HEK293 (cell line): ENCODE measurements at regions not wholly inside any gene's neighbourhood (a gene's known extent, or its start where the extent isn't known, plus 50 kb on each side); places are given as distances from the start of the nearest gene placed in this dataset.

Experiments
- CTCF ChIA-PET: fragments of 350-600 bp; formaldehyde crosslinking; extraction: SDS; loops from one replicate; lab custom pipeline; 2021; ENCODE audit warnings: antibody characterized with exemption; lab: Yijun Ruan, JAX
- POLR2A ChIA-PET: fragments of 300-600 bp; formaldehyde crosslinking; extraction: SDS; loops from one replicate; lab custom pipeline; 2020; ENCODE audit warnings: antibody characterized with exemption, inconsistent platforms; lab: Yijun Ruan, JAX
- H3K27ac ChIP-seq: fragments of 200-500 bp; sonication (Bioruptor generic); 2 replicates; pipeline ENCODE4 v1.5.1; 2014; ENCODE audit warnings: low read depth, low read length, control low read depth, inconsistent platforms; ENCODE audit errors: extremely low read depth
- H3K36me3 ChIP-seq, 2 experiments: fragments of 200-500 bp in 1 of 2; sonication (Bioruptor generic) in 1 of 2; 1 replicate in 1 of 2; 2 replicates in 1 of 2; pipeline ENCODE4 v1.5.1; 2014 to 2017; ENCODE audit warnings: inconsistent platforms in 2 of 2, low read length in 2 of 2; ENCODE audit not compliant: control insufficient read depth in 2 of 2, insufficient read depth in 1 of 2
- H3K4me1 ChIP-seq: fragments of 200-500 bp; sonication (Bioruptor generic); 2 replicates; pipeline ENCODE4 v1.5.1; 2014; ENCODE audit warnings: mild to moderate bottlenecking, low read length, inconsistent platforms; ENCODE audit not compliant: control insufficient read depth, insufficient read depth
- H3K4me3 ChIP-seq: 2 replicates; pipeline ENCODE4 v1.5.1; 2011; ENCODE audit warnings: low read depth, mild to moderate bottlenecking, control low read depth, low read length, moderate library complexity
- H3K9me3 ChIP-seq: fragments of 200-500 bp; sonication (Bioruptor generic); 2 replicates; pipeline ENCODE4 v1.5.1; 2014; ENCODE audit warnings: low read depth, low read length, inconsistent platforms; ENCODE audit not compliant: control insufficient read depth, insufficient read depth
- FEZF1 ChIP-seq: fragments of 450-650 bp; formaldehyde crosslinking; IDR thresholded peaks from 2 replicates; pipeline ENCODE4 v1.5.1; 2016; ENCODE audit warnings: missing biosample characterization, missing genetic modification characterization
- GFI1B ChIP-seq: fragments of 450-650 bp; formaldehyde crosslinking; IDR thresholded peaks from 2 replicates; pipeline ENCODE4 v1.5.1; 2016; ENCODE audit warnings: missing biosample characterization, missing genetic modification characterization
- MYNN ChIP-seq: fragments of 450-650 bp; formaldehyde crosslinking; IDR thresholded peaks from 2 replicates; pipeline ENCODE4 v1.5.1; 2016; ENCODE audit warnings: missing biosample characterization, missing genetic modification characterization, borderline replicate concordance
- SP3 ChIP-seq: fragments of 450-650 bp; formaldehyde crosslinking; IDR thresholded peaks from 2 replicates; pipeline ENCODE4 v1.5.1; 2016; ENCODE audit warnings: missing biosample characterization, missing genetic modification characterization
- ZNF112 ChIP-seq: fragments of 450-650 bp; formaldehyde crosslinking; IDR thresholded peaks from 2 replicates; pipeline ENCODE4 v1.5.0; 2017; ENCODE audit warnings: missing biosample characterization, missing genetic modification characterization
- ZNF335 ChIP-seq: fragments of 450-650 bp; formaldehyde crosslinking; conservative IDR thresholded peaks from 2 replicates; pipeline ENCODE4 v1.5.1; 2016; ENCODE audit warnings: missing biosample characterization, missing genetic modification characterization
- ZNF350 ChIP-seq: fragments of 450-650 bp; formaldehyde crosslinking; IDR thresholded peaks from 2 replicates; pipeline ENCODE4 v1.5.0; 2017; ENCODE audit warnings: missing biosample characterization, mild to moderate bottlenecking, missing genetic modification characterization
- ZNF426 ChIP-seq: fragments of 450-650 bp; formaldehyde crosslinking; IDR thresholded peaks from 2 replicates; pipeline ENCODE4 v1.5.1; 2017; ENCODE audit warnings: missing biosample characterization, missing genetic modification characterization, mild to moderate bottlenecking, inconsistent platforms, moderate library complexity
- ZNF555 ChIP-seq: fragments of 450-650 bp; formaldehyde crosslinking; conservative IDR thresholded peaks from 2 replicates; pipeline ENCODE4 v1.5.1; 2017; ENCODE audit warnings: missing biosample characterization, mild to moderate bottlenecking, missing genetic modification characterization, inconsistent platforms
- TF ChIP-seq, protein P1 (sequence below): fragments of 450-650 bp; IDR thresholded peaks from 2 replicates; pipeline ENCODE4 v1.5.1; 2018; ENCODE audit warnings: missing biosample characterization, mild to moderate bottlenecking, missing genetic modification characterization
- TF ChIP-seq, protein P2 (sequence below): fragments of 450-650 bp; formaldehyde crosslinking; IDR thresholded peaks from 2 replicates; pipeline ENCODE4 v1.5.1; 2016; ENCODE audit warnings: missing biosample characterization, missing genetic modification characterization
- TF ChIP-seq, protein P3 (sequence below): fragments of 450-650 bp; formaldehyde crosslinking; IDR thresholded peaks from 2 replicates; pipeline ENCODE4 v1.5.1; 2016; ENCODE audit warnings: missing biosample characterization, missing genetic modification characterization
- TF ChIP-seq, protein P4 (sequence below): fragments of 450-650 bp; formaldehyde crosslinking; IDR thresholded peaks from 2 replicates; pipeline ENCODE4 v1.5.1; 2016; ENCODE audit warnings: missing biosample characterization, missing genetic modification characterization

DNA sequence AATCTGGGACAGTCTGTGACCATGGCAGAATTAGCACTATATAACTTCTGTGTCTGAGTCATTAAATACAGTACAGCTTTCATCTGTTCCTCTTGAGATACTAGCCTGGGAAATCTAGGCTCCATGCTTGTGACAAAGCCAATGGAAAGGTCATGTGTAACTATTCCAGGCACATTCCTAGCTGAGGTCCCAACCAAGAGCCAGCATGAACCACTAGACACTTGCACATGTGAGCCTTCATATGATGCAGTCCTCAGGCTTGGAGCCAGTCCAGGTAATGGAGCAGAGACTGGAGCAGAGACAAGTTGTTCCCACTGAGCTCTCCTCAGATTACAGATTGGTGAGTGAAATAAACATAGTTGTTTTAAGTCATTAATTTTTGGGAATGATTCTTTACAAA, 412.4 kb upstream of the ZNF462 start:
- H3K36me3 ChIP-seq = no peaks in the 10 kb centered on the region
- no peak for TF ChIP-seq ZNF112
- TF ChIP-seq ZNF555 = no peak
- POLR2A ChIA-PET = no interaction called here
- H3K27ac ChIP-seq = no peak overlapping the region
- H3K9me3 ChIP-seq = no peaks in the 10 kb centered on the region
- H3K4me1 ChIP-seq = no peaks in the 10 kb centered on the region
- H3K4me3 ChIP-seq = no peak overlapping the region
- CTCF ChIA-PET = interaction anchor here (1.1 kb wide), 1 partner anchor 17 kb away, joined by 3 read pairs; no protein-coding TSS in a partner anchor

DNA sequence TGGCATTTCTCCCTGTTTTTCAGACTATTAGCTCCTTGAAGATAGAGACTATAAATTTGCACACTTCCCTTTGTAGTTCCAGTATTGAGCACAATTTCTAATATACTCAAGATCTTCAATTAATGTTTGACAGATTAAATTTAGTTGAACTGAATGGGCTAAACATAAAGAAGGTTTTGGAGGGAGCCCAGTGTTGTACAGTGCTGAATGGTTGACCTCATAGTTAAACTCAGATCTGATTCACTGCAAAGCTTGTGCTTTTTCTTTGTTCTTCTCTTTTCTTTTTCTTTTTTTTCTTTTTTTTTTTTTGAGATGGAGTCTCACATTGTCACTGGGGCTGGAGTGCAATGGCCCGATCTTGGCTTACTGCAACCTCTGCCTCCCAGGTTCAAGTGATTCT, 411.7 kb upstream of the ZNF462 start:
- Histone ChIP-seq H3K27ac (no peak overlapping the region), H3K4me3 (no peak overlapping the region), H3K4me1 (no peaks in the 10 kb centered on the region), H3K36me3 (no peaks in the 10 kb centered on the region), H3K9me3 (no peaks in the 10 kb centered on the region)
- POLR2A ChIA-PET = no interaction called here
- TF ChIP-seq MYNN (tag by site-specific recombination) (no peak), SP3 (no peak)
- TF ChIP-seq, protein P1, sequence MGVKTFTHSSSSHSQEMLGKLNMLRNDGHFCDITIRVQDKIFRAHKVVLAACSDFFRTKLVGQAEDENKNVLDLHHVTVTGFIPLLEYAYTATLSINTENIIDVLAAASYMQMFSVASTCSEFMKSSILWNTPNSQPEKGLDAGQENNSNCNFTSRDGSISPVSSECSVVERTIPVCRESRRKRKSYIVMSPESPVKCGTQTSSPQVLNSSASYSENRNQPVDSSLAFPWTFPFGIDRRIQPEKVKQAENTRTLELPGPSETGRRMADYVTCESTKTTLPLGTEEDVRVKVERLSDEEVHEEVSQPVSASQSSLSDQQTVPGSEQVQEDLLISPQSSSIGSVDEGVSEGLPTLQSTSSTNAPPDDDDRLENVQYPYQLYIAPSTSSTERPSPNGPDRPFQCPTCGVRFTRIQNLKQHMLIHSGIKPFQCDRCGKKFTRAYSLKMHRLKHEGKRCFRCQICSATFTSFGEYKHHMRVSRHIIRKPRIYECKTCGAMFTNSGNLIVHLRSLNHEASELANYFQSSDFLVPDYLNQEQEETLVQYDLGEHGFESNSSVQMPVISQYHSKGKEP (tag by site-specific recombination) = no peak
- CTCF ChIA-PET = interaction anchor here (1.1 kb wide), 1 partner anchor 16 kb away, joined by 3 read pairs; no protein-coding TSS in a partner anchor

DNA sequence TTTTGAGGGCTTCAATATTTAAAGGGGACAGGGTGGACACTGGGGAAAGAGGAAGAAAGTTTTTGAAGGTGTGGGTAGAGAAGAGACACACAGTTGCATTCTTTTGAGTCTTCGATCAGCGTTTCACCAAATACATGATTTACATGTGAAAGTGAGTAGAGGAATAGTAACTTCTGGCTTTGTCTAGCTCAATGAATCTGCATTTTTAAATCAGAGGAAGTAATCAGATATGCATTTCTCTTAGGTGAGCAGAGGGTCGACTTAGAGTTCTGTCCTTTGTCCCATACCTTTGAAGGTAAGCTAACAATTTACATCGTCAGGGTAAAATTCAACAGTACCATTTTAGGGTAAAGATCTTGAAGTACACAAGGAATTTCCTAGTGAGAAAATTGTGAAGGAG, 406.4 kb upstream of the ZNF462 start:
- H3K4me3 ChIP-seq = no peak overlapping the region
- no peaks in the 10 kb centered on the region for H3K9me3 ChIP-seq
- H3K4me1 ChIP-seq = no peaks in the 10 kb centered on the region
- H3K36me3 ChIP-seq = no peaks in the 10 kb centered on the region
- ChIA-PET POLR2A (no interaction called here), CTCF (no interaction called here)
- H3K27ac ChIP-seq = no peak overlapping the region
- TF ChIP-seq FEZF1 (tag by site-specific recombination) = no peak
- TF ChIP-seq ZNF350 (tag by site-specific recombination) = no peak
- no peak for TF ChIP-seq ZNF426 (tag by site-specific recombination)
- TF ChIP-seq, protein P2, sequence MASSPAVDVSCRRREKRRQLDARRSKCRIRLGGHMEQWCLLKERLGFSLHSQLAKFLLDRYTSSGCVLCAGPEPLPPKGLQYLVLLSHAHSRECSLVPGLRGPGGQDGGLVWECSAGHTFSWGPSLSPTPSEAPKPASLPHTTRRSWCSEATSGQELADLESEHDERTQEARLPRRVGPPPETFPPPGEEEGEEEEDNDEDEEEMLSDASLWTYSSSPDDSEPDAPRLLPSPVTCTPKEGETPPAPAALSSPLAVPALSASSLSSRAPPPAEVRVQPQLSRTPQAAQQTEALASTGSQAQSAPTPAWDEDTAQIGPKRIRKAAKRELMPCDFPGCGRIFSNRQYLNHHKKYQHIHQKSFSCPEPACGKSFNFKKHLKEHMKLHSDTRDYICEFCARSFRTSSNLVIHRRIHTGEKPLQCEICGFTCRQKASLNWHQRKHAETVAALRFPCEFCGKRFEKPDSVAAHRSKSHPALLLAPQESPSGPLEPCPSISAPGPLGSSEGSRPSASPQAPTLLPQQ (tag by site-specific recombination) = no peak
- TF ChIP-seq SP3 = no peak
- TF ChIP-seq ZNF335 (tag by site-specific recombination) = no peak
- TF ChIP-seq, protein P3, sequence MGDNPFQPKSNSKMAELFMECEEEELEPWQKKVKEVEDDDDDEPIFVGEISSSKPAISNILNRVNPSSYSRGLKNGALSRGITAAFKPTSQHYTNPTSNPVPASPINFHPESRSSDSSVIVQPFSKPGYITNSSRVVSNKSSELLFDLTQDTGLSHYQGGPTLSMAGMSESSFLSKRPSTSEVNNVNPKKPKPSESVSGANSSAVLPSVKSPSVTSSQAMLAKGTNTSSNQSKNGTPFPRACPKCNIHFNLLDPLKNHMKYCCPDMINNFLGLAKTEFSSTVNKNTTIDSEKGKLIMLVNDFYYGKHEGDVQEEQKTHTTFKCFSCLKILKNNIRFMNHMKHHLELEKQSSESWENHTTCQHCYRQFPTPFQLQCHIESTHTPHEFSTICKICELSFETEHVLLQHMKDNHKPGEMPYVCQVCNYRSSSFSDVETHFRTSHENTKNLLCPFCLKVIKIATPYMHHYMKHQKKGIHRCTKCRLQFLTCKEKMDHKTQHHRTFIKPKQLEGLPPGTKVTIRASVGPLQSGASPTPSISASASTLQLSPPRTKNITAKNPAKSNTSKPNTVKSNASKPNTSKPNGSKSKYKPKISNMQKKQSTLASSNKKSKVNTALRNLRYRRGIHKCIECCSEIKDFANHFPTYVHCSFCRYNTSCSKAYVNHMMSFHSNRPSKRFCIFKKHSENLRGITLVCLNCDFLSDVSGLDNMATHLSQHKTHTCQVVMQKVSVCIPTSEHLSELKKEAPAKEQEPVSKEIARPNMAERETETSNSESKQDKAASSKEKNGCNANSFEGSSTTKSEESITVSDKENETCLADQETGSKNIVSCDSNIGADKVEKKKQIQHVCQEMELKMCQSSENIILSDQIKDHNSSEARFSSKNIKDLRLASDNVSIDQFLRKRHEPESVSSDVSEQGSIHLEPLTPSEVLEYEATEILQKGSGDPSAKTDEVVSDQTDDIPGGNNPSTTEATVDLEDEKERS (tag by site-specific recombination) = no peak
- TF ChIP-seq, protein P4, sequence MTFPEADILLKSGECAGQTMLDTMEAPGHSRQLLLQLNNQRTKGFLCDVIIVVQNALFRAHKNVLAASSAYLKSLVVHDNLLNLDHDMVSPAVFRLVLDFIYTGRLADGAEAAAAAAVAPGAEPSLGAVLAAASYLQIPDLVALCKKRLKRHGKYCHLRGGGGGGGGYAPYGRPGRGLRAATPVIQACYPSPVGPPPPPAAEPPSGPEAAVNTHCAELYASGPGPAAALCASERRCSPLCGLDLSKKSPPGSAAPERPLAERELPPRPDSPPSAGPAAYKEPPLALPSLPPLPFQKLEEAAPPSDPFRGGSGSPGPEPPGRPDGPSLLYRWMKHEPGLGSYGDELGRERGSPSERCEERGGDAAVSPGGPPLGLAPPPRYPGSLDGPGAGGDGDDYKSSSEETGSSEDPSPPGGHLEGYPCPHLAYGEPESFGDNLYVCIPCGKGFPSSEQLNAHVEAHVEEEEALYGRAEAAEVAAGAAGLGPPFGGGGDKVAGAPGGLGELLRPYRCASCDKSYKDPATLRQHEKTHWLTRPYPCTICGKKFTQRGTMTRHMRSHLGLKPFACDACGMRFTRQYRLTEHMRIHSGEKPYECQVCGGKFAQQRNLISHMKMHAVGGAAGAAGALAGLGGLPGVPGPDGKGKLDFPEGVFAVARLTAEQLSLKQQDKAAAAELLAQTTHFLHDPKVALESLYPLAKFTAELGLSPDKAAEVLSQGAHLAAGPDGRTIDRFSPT (tag by site-specific recombination) = no peak
- no peak for TF ChIP-seq GFI1B (tag by site-specific recombination)
